HG02970 (cell line): ENCODE measurements at regions not wholly inside any gene's neighbourhood (a gene's known extent, or its start where the extent isn't known, plus 50 kb on each side); places are given as distances from the start of the nearest gene placed in this dataset.

Source experiments
- ATAC-seq: cut with Tn5 transposase; IDR thresholded peaks from one replicate; pipeline ENCODE4 v1.9.1; 2021; ENCODE audit warnings: mild to moderate bottlenecking, moderate library complexity, moderate number of reproducible peaks; ENCODE audit not compliant: unreplicated experiment, low FRiP score

DNA sequence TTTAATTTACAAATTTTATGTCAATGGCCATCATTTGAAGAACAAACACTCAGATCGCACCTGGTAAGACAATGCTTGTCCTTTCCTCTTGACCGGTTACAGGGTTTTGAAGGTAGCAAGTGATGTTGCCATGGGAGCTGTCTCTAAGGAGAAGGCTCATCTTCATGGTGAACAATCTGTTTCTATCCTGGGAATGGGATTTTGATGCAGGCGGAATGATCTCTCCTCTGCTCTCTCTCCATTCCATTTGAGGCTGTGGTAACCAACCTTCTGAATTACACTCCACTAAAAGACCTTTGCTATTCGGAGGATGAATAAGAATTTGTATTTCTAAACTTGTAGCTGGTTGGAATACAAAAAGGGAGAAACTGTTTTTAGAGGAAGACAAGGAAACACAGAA lies 57.9 kb upstream of the SLC5A9 start:
- no peak for ATAC-seq

GRCh38 chr1:48160486-48161132 lies 61.9 kb upstream of the SLC5A9 start:
- no peak for ATAC-seq

GRCh38 chr1:48139275-48139674 lies 83.2 kb upstream of the SLC5A9 start:
- no peak for ATAC-seq

GRCh38 chr1:48127735-48128685 lies 94.5 kb upstream of the SLC5A9 start:
- ATAC-seq: no peak

- no peak for ATAC-seq
These were observed 98.9 kb upstream of the SLC5A9 start for GRCh38 chr1:48123647-48124046.

GRCh38 chr1:48121955-48122354 lies 100.6 kb upstream of the SLC5A9 start:
- ATAC-seq: no peak

DNA sequence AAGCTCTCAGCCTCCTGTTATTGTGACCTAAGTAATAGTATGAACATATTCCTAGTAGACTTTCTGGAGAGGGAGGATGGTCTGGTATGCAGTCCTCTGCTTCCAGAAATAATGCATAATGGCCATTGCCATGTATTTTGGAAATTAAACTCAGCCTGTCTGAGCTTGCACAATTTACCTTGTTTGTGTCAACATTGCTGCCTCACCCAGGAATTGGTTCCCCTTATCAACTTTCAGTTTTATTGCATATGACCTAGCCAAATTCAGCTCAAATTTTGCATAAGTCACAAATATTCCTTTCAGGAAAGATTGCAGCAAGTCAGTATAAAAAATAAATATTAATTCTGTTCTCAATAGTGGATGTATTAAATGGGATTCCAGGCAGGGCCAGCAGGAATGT lies 101.9 kb upstream of the SLC5A9 start:
- no peak for ATAC-seq

DNA sequence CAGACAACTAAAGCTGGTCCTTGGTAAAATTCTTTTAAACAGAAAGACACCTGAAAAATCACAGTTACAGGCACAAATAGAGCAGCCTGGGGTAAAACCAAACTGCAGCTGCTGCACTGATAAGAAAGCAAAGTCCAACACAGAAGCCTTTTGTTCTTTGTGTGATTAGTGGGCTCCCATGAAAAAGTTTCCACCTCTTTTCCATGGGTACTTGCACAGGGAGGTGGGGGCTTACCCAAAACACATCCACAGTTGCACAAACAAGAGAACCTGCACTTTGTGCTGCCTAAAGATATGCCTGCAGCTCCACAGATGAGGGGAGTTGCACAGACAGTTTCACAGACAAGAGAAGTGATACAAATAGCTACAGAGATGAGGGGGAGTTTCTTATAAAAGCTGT lies 106.7 kb upstream of the SLC5A9 start:
- ATAC-seq: no peak

- no peak for ATAC-seq
These were observed 107.7 kb upstream of the SLC5A9 start for GRCh38 chr1:48114596-48115382.

- ATAC-seq: no peak
These were observed 112.3 kb upstream of the TRABD2B start for GRCh38 chr1:48109390-48110013.

DNA sequence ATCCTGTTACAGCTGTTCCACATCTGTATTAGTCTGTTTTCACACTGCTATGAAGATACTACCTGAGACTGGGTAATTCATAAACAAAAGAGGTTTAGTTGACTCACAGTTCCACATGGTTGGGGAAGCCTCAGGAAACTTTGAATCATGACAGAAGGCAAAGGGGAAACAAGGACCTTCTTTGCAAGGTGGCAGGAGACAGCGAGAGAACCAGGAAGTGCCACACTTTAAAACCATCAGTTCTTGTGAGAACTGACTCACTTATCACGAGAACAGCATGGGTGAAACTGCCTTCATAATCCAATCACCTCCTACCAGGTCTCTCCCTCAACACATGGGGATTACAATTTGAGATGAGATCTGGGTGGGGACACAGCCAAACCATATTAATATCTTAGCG lies 110.3 kb upstream of the TRABD2B start:
- ATAC-seq: no peak

- no peak for ATAC-seq
These were observed 108.9 kb upstream of the TRABD2B start for GRCh38 chr1:48106049-48106448.

DNA sequence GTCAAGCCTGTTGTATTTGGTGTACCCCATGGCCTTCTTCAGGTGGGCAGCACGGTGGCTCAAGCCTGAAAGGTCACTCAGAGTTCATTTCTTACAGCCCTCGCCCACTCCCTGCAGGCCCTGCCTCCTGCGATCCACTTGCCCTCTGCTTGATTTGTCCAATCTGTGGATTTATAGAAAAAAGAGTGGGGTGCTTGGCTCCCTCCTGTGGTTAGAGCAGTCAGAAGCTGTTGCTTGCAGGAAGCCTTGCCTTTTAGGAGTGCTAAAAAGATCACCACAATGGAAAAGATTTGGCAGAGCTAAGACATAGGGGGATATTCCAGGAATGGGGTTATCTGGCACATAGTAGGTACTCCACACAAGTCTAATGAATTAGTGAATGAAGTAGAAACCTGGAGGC lies 108.0 kb upstream of the TRABD2B start:
- ATAC-seq: no peak

GRCh38 chr1:48103495-48103894 lies 106.3 kb upstream of the TRABD2B start:
- ATAC-seq: no peak

GRCh38 chr1:48102766-48103165 lies 105.6 kb upstream of the TRABD2B start:
- no peak for ATAC-seq

GRCh38 chr1:48099072-48099773 lies 102.0 kb upstream of the TRABD2B start:
- no peak for ATAC-seq

DNA sequence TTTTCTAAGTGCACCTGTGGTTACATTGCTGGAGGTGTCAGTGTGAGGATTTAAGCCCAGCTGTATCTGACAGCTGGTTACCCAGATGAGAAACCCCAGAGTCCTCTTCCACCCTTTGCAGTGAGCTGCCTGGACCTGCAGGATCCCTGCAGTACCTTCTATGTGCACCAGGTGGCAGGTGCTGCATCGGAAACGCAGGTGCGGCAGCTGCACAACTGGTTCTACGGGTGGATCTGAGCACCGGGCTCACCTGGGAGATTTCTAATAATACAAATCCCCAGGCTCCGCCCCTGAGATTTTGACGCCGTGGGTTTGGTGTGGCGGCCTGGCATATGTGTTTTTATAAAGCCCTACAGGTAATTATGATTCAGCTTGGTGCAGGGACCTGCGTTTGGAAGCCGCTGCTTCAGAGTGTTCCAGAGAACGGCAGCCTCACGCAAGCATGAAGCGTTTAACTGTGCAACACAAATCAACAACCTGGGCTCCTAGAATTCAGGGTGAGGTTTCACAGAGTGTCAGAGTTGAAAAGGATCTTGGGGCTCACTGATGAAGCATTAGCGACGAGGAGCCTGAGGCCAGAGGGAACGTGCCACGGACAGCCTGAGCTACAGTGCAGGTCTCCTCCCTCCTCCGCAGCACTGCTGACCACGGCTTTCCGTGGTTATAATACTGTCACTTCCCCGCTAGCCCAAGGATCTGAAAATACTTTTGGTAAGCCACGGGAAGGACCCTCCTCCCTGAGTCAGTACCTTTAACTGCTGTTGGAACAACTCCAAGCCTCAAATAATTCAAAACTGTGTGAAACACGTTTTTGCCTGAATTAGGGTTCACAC lies 96.7 kb upstream of the TRABD2B start:
- ATAC-seq: no peak

DNA sequence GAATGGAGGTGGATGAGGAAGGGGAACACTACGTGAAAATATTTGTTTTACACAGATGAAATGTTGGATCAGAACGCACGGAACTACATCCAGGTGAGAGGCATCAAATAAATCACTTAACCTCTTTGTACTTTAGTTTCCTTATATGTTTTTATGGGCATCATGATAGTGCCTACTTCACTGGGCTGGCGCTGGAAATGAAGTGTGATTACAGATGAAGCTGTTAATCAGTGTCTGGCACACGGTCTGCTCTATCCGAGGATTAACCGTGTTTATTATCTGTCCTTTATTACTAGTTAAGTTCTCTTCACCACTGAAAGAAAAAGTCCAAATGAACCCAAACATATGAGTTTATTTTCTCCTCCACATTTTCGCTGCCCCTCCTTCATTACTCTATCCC lies 96.0 kb upstream of the TRABD2B start:
- no peak for ATAC-seq

DNA sequence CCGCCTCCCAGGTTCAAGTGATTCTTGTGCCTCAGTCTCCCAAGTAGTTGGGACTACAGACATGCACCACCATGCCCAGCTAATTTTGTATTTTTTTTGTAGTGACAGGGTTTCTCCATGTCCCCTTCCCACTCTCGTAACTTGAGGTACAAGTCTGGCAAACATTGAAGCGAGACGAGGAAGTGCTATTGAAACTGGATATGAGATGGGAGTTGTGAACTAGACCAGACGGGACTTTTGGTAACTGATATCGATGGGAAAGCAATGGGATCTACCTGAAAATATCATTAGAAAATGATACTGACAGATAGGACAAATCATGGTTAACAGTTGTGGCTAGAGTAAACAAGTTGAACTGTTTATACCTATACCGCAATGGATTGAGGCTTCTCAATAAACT lies 95.2 kb upstream of the TRABD2B start:
- no peak for ATAC-seq
